GM19023 (cell line): ENCODE measurements at regions not wholly inside any gene's neighbourhood (a gene's known extent, or its start where the extent isn't known, plus 50 kb on each side); places are given as distances from the start of the nearest gene placed in this dataset.
"Not testable (repeated sequence)": the region's sequence is repeated elsewhere in the genome, so short reads cannot be mapped to it uniquely, and the experiment has no call there.

Source experiments
- ATAC-seq: cut with Tn5 transposase; IDR thresholded peaks from one replicate; pipeline ENCODE4 v1.9.1; 2021; ENCODE audit warnings: mild to moderate bottlenecking, moderate library complexity; ENCODE audit not compliant: unreplicated experiment

DNA sequence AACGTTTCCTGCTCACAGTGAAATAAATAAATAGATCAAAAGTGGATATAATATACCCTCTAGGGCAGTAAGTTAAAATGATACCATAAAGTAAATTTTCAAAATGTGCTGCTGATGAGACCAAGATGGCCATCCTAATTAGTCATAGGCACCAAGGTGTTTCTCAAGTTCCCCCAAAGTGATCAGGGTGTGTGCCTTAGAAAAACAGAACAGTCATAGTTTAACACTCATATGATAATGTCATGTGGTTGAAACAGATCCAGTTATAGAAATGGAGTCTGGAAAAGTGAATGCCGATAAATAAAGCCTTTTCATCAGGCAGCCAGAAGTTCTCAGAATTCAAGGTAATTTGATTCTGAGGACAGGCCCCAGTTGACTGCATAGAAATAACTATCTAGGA is 161.5 kb upstream of the CDKN2B start:
- ATAC-seq = no peak

DNA sequence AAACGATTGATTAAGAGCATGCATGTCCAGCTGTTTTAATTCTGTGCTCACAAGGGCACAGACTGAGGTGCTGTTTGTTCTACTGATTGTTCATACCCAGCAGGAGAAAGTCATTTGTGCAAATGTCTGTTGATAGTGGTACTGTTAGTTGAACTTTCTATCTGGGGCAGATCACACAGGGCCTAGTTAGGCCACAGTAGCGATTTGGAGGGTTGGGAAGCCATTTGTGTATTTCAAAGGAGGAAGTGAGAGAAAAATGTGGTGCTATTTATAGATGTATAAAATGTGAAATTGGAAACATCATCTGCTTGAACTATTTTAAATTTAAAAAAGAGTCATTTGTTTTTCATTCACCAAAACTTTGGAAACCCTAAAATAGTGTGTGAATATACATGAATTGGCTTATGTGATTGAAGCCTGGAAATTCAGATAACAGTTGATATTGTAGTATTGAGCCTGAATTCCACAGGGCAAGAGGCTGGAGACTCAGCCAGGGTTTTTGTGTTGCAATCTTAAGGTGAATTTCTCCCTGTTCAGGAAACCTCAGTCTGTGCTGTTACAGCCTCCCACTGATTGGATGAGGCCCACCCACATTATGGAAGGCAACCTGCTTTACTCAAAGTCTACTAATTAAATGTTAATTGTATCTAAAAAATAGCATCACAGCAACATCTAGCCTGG is 162.0 kb upstream of the CDKN2B start:
- ATAC-seq = no peak

DNA sequence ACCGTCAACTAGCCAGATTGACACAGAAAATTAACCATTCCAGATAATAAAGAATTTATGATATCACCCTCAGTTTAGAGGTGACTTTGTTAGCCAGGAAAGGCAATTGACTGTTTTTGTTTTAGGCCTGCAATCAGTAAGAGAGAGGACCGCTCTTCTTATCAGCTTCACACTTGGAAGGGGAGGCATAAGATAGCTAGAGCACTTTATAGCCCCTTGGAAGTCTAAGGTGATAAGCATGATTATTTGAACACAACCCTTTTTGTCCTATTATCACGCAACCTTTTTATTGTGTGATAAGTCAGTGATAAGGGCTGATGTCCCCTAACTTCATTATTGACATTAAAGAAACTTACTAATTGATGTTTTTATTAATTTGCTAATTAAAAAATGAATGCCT is 162.6 kb upstream of the CDKN2B start:
- ATAC-seq = no peak

DNA sequence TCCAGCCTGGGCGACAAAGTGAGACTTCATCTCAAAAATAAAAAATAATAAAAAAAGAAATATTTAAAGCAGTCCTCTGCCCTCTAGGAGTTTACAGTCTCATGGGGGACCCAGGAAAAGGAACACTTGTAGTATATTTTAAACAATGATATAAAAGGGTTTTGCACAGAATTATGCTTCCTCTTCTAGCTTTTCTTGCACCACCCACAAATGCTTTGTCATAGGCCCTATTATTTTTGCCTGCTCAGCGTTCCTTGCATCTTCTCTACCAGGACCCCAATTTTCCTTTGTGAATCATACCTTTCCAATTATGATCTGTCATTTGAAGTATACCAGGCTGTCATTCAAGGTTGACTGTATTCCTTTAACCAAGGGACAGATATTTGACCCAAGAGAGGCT is 164.8 kb upstream of the CDKN2B start:
- no peak for ATAC-seq

DNA sequence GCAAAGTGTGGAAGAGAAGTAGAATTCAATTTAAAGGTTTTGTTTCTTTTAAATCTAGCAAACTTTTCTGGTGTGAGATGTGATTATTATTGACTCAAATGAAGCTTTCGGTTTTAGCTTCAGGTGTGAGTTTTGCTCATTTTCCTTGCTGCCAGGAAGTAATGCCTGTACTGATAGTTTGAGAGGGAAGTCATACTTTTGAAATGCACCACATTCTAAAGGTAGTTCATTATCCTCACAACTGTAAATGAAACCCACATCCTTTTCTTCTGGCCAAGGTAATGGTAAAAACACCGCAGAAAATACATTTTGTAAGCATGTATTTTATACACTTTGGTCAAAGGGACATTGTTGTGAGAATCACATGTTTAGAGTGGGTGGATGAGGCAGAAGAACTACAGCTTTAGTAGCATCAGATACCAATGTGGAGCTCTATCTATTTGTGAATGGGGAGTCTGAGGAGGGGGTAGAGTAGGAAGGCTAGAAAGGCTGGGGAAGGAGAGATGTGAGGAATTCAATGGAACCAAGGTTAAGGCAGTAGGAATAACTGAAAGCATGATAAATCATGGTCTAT is 167.0 kb upstream of the CDKN2B start:
- ATAC-seq = no peak

DNA sequence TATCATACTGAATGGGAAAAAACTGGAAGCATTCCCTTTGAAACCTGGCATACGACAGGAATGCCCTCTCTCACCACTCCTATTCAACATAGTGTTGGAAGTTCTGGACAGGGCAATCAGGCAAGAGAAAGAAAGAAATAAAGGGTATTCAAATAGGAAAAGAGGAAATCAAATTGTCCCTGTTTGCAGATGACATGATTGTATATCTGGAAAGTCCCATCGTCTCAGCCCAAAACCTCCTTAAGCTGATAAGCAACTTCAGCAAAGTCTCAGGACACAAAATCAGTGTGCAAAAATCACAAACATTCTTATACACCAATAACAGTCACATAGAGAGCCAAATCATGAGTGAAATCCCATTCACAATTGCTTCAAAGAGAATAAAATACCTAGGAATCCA is 171.9 kb upstream of the CDKN2B start:
- not testable (repeated sequence) for ATAC-seq

DNA sequence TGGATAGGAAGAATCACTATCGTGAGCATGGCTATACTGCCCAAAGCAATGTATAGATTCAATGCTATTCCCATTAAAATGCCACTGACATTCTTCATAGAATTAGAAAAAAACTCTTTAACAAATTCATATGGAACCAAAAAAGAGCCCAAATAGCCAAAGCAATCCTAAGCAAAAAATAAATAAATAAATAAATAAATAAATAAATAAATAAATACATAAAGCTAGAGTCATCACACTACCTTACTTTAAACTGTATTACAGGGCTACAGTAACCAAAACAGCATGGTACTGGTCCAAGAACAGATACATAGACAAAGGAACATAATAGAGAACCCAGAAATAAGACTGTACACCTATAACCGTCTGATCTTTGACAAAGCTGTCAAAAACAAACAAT is 180.4 kb upstream of the CDKN2B start:
- no peak for ATAC-seq

DNA sequence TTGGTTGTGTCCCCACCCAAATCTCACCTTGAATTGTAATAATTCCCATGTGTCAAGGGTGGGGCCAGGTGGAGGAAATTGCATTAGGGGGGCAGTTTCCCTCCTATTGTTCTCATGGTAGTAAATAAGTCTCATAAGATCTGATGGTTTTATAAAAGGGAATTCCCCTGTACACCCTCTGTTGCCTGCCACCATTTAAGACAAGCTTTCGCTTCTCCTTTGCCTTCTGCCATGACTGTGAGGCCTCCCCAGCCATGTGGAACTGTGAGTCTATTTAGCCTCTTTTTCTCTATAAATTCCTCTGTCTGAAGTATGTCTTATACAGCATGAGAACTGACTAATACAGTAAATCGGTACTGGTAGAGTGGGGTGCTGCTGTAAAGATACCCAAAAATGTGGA is 187.9 kb upstream of the CDKN2B start:
- ATAC-seq = peak; percentile 77

DNA sequence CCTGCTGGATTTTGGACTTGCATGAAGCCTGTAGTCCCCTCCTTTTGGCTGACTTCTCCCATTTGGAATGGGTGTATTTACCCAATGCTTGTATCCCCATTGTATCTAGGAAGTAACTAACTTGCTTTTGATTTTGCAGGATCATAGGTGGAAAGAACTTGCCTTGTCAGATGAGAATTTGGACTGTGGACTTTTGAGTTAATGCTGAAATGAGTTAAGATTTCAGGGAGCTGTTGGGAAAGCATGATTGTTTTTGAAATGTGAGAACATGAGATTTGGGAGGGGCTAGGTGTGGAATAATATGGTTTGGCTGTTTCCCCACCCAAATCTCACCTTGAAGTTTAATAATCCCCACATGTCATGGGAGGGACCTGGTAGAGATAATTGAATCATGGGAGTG is 189.6 kb upstream of the CDKN2B start:
- no peak for ATAC-seq

DNA sequence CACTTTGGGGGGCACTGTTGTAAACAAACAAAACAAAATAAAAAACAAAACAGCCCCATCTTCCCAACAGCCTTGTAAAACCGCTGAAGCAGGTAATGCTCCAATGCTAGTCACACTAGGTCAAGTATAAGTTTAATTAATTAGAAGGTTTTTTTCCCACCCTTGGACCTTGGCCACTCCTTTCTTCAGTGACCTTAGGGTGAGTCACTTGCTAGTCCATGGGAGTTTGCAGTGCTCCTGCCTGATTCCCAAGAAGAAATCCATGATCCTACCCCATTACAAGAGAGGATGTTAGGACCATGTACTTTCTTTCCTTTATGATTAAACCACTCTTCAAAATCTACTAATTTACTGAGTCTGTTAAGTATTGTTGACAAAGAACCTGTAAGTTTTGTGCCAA is 192.2 kb upstream of the CDKN2B start:
- no peak for ATAC-seq

DNA sequence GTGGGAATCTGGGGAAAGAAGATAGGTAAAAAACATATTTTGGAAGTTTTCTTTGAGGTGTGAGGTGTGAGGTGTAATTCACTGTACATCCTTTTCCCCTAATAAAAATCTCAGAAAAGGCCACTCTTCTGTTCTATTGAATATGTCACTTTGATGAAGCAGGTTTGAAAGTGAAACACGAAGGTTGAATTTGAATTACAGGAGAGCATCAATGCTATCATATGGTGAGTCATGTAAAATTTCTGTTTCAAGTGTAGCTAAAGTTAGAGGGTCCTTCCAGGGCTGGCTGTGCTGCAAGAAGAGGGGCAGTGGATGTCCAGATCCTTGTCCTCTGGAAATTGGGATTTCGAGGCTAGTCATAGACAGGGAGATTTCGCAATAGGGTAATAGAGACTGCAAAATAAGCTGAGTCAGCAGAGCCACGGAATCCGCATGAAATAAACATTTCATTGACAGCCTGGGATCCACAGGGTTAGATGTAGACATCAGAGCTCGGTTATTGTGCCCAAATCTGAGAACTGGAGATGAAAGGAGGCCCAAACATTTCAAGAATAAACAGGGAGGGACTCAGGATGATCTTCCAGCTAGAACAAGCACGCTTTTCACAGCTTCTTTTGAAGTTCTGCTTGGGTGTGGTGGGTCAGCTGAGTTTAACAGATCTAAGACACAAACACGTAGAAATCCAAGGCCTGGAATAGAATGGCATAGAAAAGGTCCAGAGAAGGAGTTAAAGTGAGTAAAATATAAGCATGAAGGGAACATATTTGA is 194.4 kb upstream of the CDKN2B start:
- ATAC-seq = no peak

DNA sequence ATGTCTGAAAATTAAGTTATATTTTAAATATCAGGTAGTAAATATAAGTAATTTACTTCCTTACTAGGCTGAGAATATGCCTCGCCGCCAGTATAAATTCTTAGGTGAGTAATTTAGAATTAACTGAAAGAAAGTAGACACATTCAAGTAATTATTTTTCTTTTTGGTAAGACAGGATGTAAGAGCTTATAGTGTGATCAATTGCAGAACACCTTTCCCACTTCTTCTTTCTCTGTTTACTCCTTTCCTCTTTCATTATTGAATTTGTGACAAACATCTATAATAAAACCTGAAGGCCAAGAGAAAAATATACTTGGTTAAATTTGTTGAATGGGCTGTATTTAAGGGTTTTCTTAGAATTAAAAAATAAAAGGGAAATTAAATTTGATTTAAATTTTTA is 195.1 kb upstream of the CDKN2B start:
- ATAC-seq = no peak

DNA sequence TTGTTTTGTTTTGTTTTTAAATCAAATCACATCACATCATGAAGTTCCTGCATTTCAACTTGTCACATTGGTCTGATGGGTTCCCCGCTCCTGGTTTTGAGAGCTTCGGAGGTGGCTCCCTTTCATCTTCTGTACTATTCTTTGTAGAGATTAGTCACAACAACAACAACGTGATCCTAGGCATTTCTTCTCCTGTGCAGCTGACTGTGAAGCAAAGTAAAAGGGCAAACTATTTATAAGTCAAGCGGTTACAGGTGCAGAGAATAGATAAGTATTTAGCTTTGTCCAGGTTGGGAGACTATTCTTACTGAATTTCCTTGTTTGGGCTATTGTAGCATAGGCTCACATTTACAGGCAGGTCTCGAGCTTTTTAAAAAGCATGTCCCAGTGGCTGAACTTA is 197.7 kb upstream of the CDKN2B start:
- ATAC-seq = no peak

DNA sequence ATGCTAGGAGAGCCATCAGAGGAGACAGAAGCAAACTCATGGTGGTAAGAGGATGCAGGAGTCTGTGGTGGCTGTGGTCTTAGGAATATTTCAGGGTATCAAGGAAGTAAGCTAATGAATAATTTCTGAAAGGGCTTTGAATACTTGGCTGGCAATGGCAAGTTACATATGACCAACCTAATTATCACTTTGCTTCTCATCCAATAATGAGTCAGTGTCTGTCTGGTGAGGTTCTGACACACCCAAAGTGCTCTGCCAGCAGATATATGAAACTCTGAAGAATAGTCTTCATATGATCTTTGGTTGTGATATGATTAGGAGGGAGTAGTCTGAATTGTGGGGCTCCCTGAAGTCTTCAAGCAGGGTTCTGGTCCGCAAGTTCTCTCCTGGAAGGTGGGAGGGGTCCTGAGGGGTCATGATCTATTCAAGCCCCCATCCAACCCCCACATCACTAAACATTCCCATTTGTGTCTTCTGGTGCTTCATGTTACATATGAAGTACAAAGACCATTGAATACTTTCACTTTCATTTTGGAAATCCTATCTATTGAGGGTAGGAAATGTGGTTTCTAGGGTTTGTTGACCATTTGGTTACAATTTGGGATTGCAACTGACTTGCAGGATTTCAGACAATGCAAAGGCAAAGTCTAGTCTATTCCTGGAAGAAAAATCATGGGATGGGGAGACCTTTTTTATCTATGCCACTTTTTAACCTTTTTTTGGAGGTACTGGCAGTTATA is 199.9 kb upstream of the CDKN2B start:
- ATAC-seq = no peak

DNA sequence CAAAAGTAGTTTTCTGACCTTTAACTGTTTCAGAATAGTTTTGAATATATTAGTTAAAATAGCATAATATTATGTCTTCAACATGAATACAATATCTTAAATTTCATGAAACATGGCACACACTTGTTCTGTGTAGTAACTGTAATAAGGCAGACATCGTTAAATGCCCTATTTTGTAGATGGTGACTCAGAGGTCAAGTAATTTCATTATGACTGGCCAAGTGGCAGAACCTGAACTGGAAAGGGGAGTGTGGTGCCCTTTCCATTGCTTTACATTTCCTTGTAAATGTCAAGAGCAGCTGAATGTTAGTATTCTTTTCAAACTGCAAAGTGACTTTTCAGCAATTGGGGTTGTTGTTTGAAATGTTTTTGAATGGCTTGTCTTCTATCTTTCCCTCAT is 201.2 kb upstream of the CDKN2B start:
- ATAC-seq = no peak

DNA sequence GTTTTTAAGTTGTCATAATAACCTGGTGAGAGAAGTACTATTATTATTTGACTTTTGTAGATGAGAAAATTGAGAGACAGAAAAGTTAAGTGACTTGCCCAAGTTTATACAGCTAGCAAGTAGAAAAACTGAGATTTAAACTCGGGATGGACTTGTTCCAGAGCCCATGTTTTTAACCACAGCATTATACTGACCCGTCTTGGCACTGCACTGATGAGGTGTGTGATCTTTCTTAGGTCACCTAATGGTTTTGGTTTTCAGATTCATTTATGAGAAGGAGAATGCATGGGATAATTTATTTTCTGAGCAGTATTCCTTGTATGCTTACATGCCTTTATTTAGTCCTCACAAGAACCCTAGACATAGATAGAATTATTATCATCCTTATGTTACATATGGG is 201.8 kb upstream of the CDKN2B start:
- no peak for ATAC-seq

DNA sequence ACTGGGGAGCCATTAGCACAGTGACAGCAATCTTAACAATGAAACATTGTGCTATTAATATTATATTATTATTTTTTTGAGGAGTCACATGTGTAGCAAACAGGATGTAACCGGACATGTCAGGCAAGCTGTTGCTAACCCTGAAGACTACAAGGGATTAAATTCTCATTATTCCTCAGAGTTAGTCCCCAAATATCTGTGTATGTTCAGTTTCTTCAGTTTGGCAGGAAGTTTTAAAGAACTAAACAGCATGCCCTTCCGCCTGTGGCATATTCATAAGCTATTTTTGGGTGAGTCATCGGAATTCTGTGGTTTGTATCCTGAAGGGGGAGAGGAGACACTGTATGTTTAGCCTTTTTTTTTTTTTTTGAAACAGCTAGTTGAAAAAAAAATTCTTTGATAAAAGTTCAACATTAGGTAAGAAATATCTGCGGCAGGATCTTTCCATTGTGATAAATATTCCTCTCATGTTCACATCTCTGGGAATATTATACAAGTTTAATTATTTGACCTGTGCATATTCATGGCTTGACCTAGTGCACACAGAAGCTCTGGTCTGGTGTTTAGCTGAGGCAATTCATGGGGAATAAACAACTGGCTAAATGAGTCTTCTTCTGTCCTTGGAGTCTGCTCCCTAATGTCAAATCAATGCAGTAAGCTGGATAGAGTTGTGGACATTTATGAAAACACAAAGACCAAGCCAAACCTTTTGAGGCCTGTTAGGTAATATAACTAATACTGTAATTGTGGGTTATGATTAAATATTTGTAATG is 202.7 kb upstream of the CDKN2B start:
- ATAC-seq = no peak

DNA sequence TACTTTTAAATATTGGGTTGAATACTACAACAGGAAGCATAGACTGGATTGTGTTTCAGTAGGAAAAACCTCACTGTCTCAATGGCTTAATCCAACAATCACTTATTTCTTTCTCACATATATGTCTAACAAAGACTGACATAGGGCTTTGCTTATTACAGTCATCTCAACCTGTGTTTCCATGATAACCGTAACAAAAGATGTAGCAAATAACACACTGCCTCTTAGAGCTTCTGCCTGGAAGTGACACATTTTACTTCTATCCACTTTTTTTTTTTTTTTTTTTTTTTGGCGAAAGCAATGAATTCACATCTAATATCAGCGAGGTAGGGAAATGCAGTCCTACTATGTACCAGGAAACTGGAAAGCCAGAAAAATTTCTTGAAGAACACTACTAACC is 204.9 kb upstream of the CDKN2B start:
- no peak for ATAC-seq

DNA sequence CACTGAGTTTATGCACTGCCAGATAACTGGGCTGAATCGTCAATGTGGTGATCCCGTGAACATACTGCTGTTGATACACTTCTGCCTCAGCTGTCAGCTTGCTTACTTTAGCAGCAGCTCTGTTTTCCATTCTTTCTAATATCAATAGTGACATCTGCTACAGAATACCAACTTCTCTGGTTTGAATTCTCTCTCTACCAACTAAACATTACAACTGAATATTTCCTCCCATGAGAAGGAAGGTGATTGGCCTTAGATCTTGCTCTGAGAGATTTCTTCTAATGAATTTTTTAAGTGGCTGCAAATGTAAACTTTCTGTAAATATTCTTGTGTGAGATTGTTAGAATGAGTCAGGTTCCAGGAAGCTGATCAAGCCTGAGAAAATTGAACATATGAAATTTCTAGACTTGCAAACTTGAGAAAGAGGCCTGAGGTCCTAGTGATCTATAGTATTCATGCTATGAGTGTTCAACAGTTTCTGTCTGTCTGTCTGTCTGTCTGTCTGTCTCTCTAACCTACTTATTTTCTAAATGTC is 205.5 kb upstream of the CDKN2B start:
- ATAC-seq = no peak

DNA sequence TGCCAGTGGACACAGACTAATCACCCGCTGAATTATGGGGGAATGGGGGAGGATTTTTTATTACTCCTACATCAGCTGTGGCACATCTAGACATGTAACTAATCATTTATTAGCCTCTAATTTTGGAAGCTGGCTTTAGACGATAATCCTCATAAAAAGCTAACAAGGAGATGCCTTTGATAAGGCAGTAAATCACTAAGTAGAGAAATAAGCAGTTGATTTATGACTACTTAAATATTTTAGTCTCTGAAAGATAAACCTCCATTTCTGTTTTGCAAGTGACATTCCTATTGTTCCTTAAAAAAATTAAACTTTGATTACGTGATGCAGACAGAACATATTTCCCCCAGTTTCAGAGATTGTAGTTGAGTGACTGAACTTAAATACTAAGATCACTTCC is 206.4 kb upstream of the CDKN2B start:
- ATAC-seq = no peak

DNA sequence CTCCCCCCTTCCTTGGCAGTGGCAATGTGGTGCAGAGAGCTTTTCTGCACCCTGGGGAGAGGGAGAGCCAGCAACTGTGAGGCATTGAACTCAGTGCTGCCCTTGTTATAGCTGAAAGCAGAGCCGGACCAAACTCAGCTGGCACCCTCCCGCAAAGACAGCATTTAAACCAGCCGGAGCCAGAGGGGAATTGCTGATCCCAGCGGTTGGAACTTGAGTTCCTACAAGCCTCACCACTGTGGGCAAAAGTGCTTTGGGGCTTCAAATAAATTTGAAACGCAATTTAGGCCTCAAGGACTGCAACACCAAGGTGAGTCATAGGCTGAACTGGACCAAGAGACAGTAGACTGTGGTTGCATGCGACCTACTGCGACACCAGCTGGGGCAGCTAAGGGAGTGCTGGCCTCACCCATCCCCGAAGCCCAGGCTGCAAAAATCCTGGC is 207.6 kb upstream of the CDKN2B start:
- no peak for ATAC-seq
